ENCODE measurements at regions not wholly inside any gene's neighbourhood (a gene's known extent, or its start where the extent isn't known, plus 50 kb on each side); places are given as distances from the start of the nearest gene placed in this dataset.

DNA sequence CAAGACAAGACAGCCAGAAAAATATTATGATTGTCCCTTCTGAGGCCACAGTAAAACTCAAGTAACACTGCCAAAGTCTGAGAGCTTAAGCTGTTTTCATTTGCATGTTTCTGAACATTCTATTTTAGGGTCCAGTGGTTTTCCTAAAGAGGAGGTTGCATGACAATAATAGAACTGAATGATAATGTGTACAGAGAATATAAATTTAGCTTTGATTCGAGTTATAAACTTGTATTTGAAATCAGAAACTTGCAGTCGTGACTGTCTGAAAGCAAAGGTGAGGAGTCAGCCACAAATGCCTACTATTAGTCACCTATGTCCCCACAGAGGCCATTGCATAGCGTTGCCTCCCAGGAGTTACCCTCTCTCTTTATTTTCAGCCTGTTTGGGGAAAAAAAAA, 363.1 kb upstream of the ADGRL2 start:
- H3K9me3 ChIP-seq (ENCODE audit: low read depth), result no peaks in the 10 kb centered on the region
- H4K20me1 ChIP-seq (ENCODE audit: insufficient read depth), result no peaks in the 10 kb centered on the region
- H3K79me2 ChIP-seq (ENCODE audit: insufficient read depth), result no peaks in the 10 kb centered on the region
- H3F3A ChIP-seq (ENCODE audit: insufficient read depth), result no peaks in the 10 kb centered on the region
- H3K36me3 ChIP-seq (ENCODE audit: low read depth), result no peaks in the 10 kb centered on the region
- H3K4me1 ChIP-seq (ENCODE audit: insufficient read depth), result no peaks in the 10 kb centered on the region
- no peaks in the 10 kb centered on the region for H3K27me3 ChIP-seq (replicated peaks; ENCODE audit: insufficient read depth)
- in situ Hi-C loops (cut with MboI), result no loop called here
- H3K4me2 ChIP-seq (ENCODE audit: unreplicated experiment), result no peak overlapping the region
- DNase-seq, result no peak
- H3K9ac ChIP-seq, result no peak overlapping the region
- WGBS, 2 experiments (ENCODE audit: low coverage in 1 of 2, low lambda C conversion rate in 2 of 2, missing lambda C conversion rate in 2 of 2), result 24 to 28% methylated on average over 3 of the region's 3 CpGs
- no peaks in the 10 kb centered on the region for H3K9me2 ChIP-seq (ENCODE audit: insufficient read depth)
- no peak for TF ChIP-seq EZH2 (IDR thresholded peaks at IDR 0.05; ENCODE audit: insufficient read depth, poor library complexity, severe bottlenecking)
- no peak for TF ChIP-seq EZH2phosphoT487 (IDR thresholded peaks at IDR 0.05; ENCODE audit: insufficient read depth, low read depth)
- H2AFZ ChIP-seq, result no peak overlapping the region
- no peak overlapping the region for H3K27ac ChIP-seq
- H3K4me3 ChIP-seq, result no peak overlapping the region

DNA sequence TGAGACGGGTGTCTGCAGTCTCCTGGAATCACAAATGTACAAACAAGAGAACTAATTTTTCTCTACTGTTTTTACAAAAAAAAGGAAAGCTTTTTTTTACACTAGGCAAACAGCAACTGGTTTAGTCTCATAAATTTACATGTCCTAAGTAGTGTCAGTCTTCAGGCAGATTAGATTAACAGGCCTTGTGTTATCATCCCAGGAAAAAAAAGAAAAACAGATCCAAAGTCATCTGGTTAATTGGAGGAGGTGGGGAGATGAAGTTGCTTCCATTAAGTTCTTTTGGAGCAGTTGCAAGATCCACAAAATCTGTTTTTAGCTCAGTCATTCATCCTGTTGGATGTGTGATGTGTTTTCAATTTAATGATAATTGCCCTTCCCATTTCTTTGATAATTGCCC, 363.5 kb upstream of the ADGRL2 start:
- DNase-seq, result no peak
- no peaks in the 10 kb centered on the region for H4K20me1 ChIP-seq (ENCODE audit: insufficient read depth)
- no peaks in the 10 kb centered on the region for H3K9me2 ChIP-seq (ENCODE audit: insufficient read depth)
- no peaks in the 10 kb centered on the region for H3K36me3 ChIP-seq (ENCODE audit: low read depth)
- in situ Hi-C loops (cut with MboI), result no loop called here
- H3K9me3 ChIP-seq (ENCODE audit: low read depth), result no peaks in the 10 kb centered on the region
- no peaks in the 10 kb centered on the region for H3F3A ChIP-seq (ENCODE audit: insufficient read depth)
- no peaks in the 10 kb centered on the region for H3K4me1 ChIP-seq (ENCODE audit: insufficient read depth)
- H2AFZ ChIP-seq, result no peak overlapping the region
- no peak overlapping the region for H3K27ac ChIP-seq
- H3K4me3 ChIP-seq, result no peak overlapping the region
- 26 to 29% methylated on average over 1 of the region's 1 CpG for WGBS, 2 experiments (ENCODE audit: low coverage in 1 of 2, low lambda C conversion rate in 2 of 2, missing lambda C conversion rate in 2 of 2)
- H3K9ac ChIP-seq, result no peak overlapping the region
- TF ChIP-seq EZH2 (IDR thresholded peaks at IDR 0.05; ENCODE audit: insufficient read depth, poor library complexity, severe bottlenecking) (no peak), EZH2phosphoT487 (IDR thresholded peaks at IDR 0.05; ENCODE audit: insufficient read depth, low read depth) (no peak)
- H3K27me3 ChIP-seq (replicated peaks; ENCODE audit: insufficient read depth), result no peaks in the 10 kb centered on the region
- no peak overlapping the region for H3K4me2 ChIP-seq (ENCODE audit: unreplicated experiment)
- H3K79me2 ChIP-seq (ENCODE audit: insufficient read depth), result no peaks in the 10 kb centered on the region

DNA sequence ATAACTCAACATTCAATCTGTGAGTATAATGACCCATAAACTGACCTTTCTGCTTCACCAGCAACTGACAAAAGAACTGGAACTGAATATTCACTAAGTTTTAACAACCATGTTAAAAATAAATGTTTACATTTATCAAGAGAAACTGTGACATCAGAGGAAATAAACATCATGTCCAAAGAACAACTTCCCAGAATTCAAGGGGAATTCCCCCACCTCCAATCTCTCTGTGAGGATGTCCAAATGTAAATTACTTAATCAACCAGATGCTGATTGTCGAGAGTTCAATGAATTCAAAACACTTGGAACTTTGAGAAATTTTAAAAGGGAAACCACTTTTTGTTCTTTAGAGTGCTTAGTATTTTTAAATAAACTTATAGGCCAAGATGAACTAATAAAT, 365.6 kb upstream of the ADGRL2 start:
- Histone ChIP-seq H2AFZ (no peak overlapping the region), H4K20me1 (ENCODE audit: insufficient read depth) (no peaks in the 10 kb centered on the region), H3K36me3 (ENCODE audit: low read depth) (no peaks in the 10 kb centered on the region), H3K4me3 (no peak overlapping the region), H3F3A (ENCODE audit: insufficient read depth) (no peaks in the 10 kb centered on the region), H3K9me2 (ENCODE audit: insufficient read depth) (no peaks in the 10 kb centered on the region), H3K27ac (no peak overlapping the region), H3K4me2 (ENCODE audit: unreplicated experiment) (no peak overlapping the region), H3K4me1 (ENCODE audit: insufficient read depth) (no peaks in the 10 kb centered on the region), H3K9ac (no peak overlapping the region), H3K79me2 (ENCODE audit: insufficient read depth) (no peaks in the 10 kb centered on the region), H3K27me3 (replicated peaks; ENCODE audit: insufficient read depth) (no peaks in the 10 kb centered on the region; the same call in 1 of the 2 replicates), H3K9me3 (ENCODE audit: low read depth) (no peaks in the 10 kb centered on the region)
- 0 to 2% methylated on average over 1 of the region's 1 CpG for WGBS, 2 experiments (ENCODE audit: low coverage in 1 of 2, low lambda C conversion rate in 2 of 2, missing lambda C conversion rate in 2 of 2)
- no peak for DNase-seq
- in situ Hi-C loops (cut with MboI), result no loop called here
- TF ChIP-seq EZH2 (IDR thresholded peaks at IDR 0.05; ENCODE audit: insufficient read depth, poor library complexity, severe bottlenecking), result no peak
- no peak for TF ChIP-seq EZH2phosphoT487 (IDR thresholded peaks at IDR 0.05; ENCODE audit: insufficient read depth, low read depth)

DNA sequence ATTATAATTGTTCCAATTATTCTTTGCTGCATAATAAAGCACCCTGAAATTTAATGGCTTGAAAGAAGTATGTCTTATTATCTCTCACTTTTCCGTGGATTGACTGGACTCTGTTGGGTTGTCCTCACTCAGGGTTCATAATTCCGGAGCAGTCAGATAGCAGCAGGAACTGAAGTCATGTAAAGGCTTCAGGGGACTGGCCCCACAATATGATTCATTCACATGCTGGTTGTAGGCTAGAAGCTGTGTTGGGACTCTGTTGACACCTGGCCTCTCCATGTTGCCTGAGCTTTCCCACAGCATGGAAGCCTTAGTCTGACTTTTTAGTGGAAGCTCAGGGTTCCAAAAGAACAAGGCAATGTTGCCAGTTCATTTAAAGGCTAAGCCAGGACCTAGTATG, 367.1 kb upstream of the ADGRL2 start:
- 35 to 44% methylated on average over 2 of the region's 2 CpGs for whole genome bisulfite sequencing, 2 experiments (ENCODE audit: low coverage in 1 of 2, low lambda C conversion rate in 2 of 2, missing lambda C conversion rate in 2 of 2)
- no peak overlapping the region for H3K27ac ChIP-seq
- TF ChIP-seq EZH2phosphoT487 (IDR thresholded peaks at IDR 0.05; ENCODE audit: insufficient read depth, low read depth) (no peak), EZH2 (IDR thresholded peaks at IDR 0.05; ENCODE audit: insufficient read depth, poor library complexity, severe bottlenecking) (no peak)
- DNase-seq, result no peak
- no peak overlapping the region for H2AFZ ChIP-seq
- H3K4me1 ChIP-seq (ENCODE audit: insufficient read depth), result no peaks in the 10 kb centered on the region
- in situ Hi-C loops (cut with MboI), result no loop called here
- no peaks in the 10 kb centered on the region for H3K9me2 ChIP-seq (ENCODE audit: insufficient read depth)
- H3K9me3 ChIP-seq (ENCODE audit: low read depth), result no peaks in the 10 kb centered on the region
- H3F3A ChIP-seq (ENCODE audit: insufficient read depth), result no peaks in the 10 kb centered on the region
- no peaks in the 10 kb centered on the region for H3K79me2 ChIP-seq (ENCODE audit: insufficient read depth)
- H3K36me3 ChIP-seq (ENCODE audit: low read depth), result no peaks in the 10 kb centered on the region
- no peaks in the 10 kb centered on the region; the same call in 1 of the 2 replicates for H3K27me3 ChIP-seq (replicated peaks; ENCODE audit: insufficient read depth)
- no peak overlapping the region for H3K4me3 ChIP-seq
- no peak overlapping the region for H3K4me2 ChIP-seq (ENCODE audit: unreplicated experiment)
- H4K20me1 ChIP-seq (ENCODE audit: insufficient read depth), result no peaks in the 10 kb centered on the region
- no peak overlapping the region for H3K9ac ChIP-seq

DNA sequence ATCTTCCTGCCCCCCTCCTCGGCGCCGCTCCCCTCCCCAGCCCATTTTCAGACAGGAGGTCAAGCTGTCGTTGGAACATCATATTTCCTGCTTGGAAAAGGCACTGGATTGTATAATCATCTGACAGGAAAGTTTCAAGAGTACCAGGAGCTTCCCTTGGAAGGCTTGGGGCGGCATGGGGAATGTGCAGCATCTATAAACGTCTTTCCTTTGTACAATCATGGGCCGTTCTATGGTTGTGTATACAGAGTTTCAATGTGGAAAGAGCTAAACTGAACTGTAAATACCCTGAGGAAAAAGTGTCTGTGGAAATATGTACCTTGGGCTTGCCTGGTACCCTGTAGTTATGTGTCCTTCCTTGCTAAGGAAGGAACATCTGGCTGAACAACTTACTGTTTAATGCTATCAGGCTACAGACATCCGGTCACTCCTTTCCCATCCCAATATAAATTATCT, 368.1 kb upstream of the ADGRL2 start:
- H3K9me3 ChIP-seq (ENCODE audit: low read depth), result no peaks in the 10 kb centered on the region
- TF ChIP-seq EZH2 (IDR thresholded peaks at IDR 0.05; ENCODE audit: insufficient read depth, poor library complexity, severe bottlenecking) (no peak), EZH2phosphoT487 (IDR thresholded peaks at IDR 0.05; ENCODE audit: insufficient read depth, low read depth) (no peak)
- H3K4me2 ChIP-seq (ENCODE audit: unreplicated experiment), result no peak overlapping the region
- no peaks in the 10 kb centered on the region for H3K36me3 ChIP-seq (ENCODE audit: low read depth)
- no peak overlapping the region for H2AFZ ChIP-seq
- no peaks in the 10 kb centered on the region for H3F3A ChIP-seq (ENCODE audit: insufficient read depth)
- H3K4me1 ChIP-seq (ENCODE audit: insufficient read depth), result no peaks in the 10 kb centered on the region
- no peaks in the 10 kb centered on the region; the same call in 1 of the 2 replicates for H3K27me3 ChIP-seq (replicated peaks; ENCODE audit: insufficient read depth)
- no peak overlapping the region for H3K9ac ChIP-seq
- H3K9me2 ChIP-seq (ENCODE audit: insufficient read depth), result no peaks in the 10 kb centered on the region
- WGBS, 2 experiments (ENCODE audit: low coverage in 1 of 2, low lambda C conversion rate in 2 of 2, missing lambda C conversion rate in 2 of 2), result 61% methylated on average over 8 of the region's 8 CpGs
- DNase-seq, result no peak
- no peak overlapping the region for H3K27ac ChIP-seq
- in situ Hi-C loops (cut with MboI), result no loop called here
- no peaks in the 10 kb centered on the region for H4K20me1 ChIP-seq (ENCODE audit: insufficient read depth)
- H3K4me3 ChIP-seq, result no peak overlapping the region
- H3K79me2 ChIP-seq (ENCODE audit: insufficient read depth), result no peaks in the 10 kb centered on the region

Data from GM23248 (cell line).